Ishikawa (cell line): ENCODE measurements at regions not wholly inside any gene's neighbourhood (a gene's known extent, or its start where the extent isn't known, plus 50 kb on each side); places are given as distances from the start of the nearest gene placed in this dataset.

ENCODE experiments used
- CEBPB ChIP-seq: IDR thresholded peaks from 2 replicates; pipeline ENCODE4 v1.6.1; 2012
- CREB1 ChIP-seq: IDR thresholded peaks from 2 replicates; pipeline ENCODE4 v1.6.1; 2012; ENCODE audit warnings: low read depth
- EGR1 ChIP-seq: IDR thresholded peaks from 2 replicates; pipeline ENCODE4 v1.6.1; 2012
- EP300 ChIP-seq: IDR thresholded peaks from 2 replicates; pipeline ENCODE4 v1.6.1; 2012; ENCODE audit warnings: borderline replicate concordance
- RAD21 ChIP-seq: IDR thresholded peaks from 2 replicates; pipeline ENCODE4 v1.6.1; 2012; ENCODE audit warnings: low read depth
- TAF1 ChIP-seq: IDR thresholded peaks from 2 replicates; pipeline ENCODE4 v1.6.1; 2012; ENCODE audit warnings: low read depth, mild to moderate bottlenecking
- TEAD4 ChIP-seq: IDR thresholded peaks from 2 replicates; pipeline ENCODE4 v1.6.1; 2012
- YY1 ChIP-seq: IDR thresholded peaks from 2 replicates; pipeline ENCODE4 v1.6.1; 2012; ENCODE audit warnings: low read depth
- ZBTB7A ChIP-seq: IDR thresholded peaks from 2 replicates; pipeline ENCODE4 v1.6.1; 2012; ENCODE audit warnings: low read depth
- TF ChIP-seq, protein P1 (sequence below): IDR thresholded peaks from 2 replicates; pipeline ENCODE4 v1.6.1; 2012
- TF ChIP-seq, protein P2 (sequence below): IDR thresholded peaks from 2 replicates; pipeline ENCODE4 v1.6.1; 2012; ENCODE audit warnings: low read depth, mild to moderate bottlenecking

DNA sequence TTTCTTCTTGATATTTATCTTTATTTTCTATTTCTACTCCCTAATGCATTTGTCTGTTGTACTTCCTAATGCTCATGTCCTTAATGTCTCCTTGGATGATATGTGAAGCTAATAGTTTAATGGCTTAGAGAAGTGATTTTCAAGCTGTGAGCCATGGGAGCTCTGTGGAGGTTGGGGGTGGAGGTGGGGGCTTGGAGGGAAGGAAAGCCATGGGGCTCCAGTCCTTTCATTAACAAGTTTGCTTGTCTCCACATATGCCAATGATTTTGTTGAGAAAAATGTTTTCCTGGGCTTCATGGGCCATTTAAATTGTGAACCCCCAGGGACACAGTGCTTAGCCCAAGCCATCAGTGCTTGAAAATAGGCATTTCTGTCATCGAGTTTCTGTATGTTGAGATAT is 264.1 kb downstream of the SCG2 start:
- TF ChIP-seq EP300 (no peak), YY1 (no peak), RAD21 (no peak), EGR1 (no peak), TAF1 (no peak), ZBTB7A (no peak), CREB1 (no peak), CEBPB (no peak), TEAD4 (no peak)
- TF ChIP-seq, protein P1, sequence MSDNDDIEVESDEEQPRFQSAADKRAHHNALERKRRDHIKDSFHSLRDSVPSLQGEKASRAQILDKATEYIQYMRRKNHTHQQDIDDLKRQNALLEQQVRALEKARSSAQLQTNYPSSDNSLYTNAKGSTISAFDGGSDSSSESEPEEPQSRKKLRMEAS, result no peak
- TF ChIP-seq, protein P2, sequence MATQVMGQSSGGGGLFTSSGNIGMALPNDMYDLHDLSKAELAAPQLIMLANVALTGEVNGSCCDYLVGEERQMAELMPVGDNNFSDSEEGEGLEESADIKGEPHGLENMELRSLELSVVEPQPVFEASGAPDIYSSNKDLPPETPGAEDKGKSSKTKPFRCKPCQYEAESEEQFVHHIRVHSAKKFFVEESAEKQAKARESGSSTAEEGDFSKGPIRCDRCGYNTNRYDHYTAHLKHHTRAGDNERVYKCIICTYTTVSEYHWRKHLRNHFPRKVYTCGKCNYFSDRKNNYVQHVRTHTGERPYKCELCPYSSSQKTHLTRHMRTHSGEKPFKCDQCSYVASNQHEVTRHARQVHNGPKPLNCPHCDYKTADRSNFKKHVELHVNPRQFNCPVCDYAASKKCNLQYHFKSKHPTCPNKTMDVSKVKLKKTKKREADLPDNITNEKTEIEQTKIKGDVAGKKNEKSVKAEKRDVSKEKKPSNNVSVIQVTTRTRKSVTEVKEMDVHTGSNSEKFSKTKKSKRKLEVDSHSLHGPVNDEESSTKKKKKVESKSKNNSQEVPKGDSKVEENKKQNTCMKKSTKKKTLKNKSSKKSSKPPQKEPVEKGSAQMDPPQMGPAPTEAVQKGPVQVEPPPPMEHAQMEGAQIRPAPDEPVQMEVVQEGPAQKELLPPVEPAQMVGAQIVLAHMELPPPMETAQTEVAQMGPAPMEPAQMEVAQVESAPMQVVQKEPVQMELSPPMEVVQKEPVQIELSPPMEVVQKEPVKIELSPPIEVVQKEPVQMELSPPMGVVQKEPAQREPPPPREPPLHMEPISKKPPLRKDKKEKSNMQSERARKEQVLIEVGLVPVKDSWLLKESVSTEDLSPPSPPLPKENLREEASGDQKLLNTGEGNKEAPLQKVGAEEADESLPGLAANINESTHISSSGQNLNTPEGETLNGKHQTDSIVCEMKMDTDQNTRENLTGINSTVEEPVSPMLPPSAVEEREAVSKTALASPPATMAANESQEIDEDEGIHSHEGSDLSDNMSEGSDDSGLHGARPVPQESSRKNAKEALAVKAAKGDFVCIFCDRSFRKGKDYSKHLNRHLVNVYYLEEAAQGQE, result no peak
